GM12878 (cell line): ENCODE measurements at regions not wholly inside any gene's neighbourhood (a gene's known extent, or its start where the extent isn't known, plus 50 kb on each side); places are given as distances from the start of the nearest gene placed in this dataset.

ENCODE experiments used
- ATAC-seq: fragments of 200-7000 bp; cut with Tn5 transposase; 3 replicates; pipeline ENCODE4 v1.9.1; 2020; ENCODE audit warnings: mild to moderate bottlenecking, moderate library complexity
- BruUV-seq: library from RNA; stranded (reverse); fragments of 400-500 nt; replicated peaks from 2 replicates; lab custom pipeline; 2021; lab: Mats Ljungman, UMichigan
- CTCF ChIA-PET: fragments of 300-600 bp; sonication (Branson Sonifier 250); formaldehyde crosslinking; extraction: SDS; loops from one replicate; lab custom pipeline; 2021; ENCODE audit warnings: inconsistent platforms; lab: Yijun Ruan, JAX
- POLR2A ChIA-PET: fragments of 350-600 bp; formaldehyde crosslinking; extraction: SDS; loops from one replicate; lab custom pipeline; 2021; ENCODE audit warnings: inconsistent platforms; lab: Charles Lee
- RAD21 ChIA-PET: fragments of 300-600 bp; sonication (Branson Sonifier 250); formaldehyde crosslinking; loops from one replicate; lab custom pipeline; 2023; ENCODE audit warnings: antibody characterized with exemption; ENCODE audit not compliant: unreplicated experiment; lab: Charles Lee
- SMC1A ChIA-PET: fragments of 300-600 bp; sonication (Branson Sonifier 250); formaldehyde crosslinking; loops from one replicate; lab custom pipeline; 2023; ENCODE audit not compliant: unreplicated experiment, uncharacterized antibody; lab: Charles Lee
- DNase-seq: peaks from one replicate; pipeline ENCODE4 v3.0.0-alpha.2; 2011; ENCODE audit warnings: low read depth, low spot score
- FAIRE-seq: peaks from 3 replicates; lab custom pipeline; 2011; peaks lifted over from hg19 to GRCh38; lab: Jason Lieb, UNC
- H2AFZ ChIP-seq: 2 replicates; pipeline ENCODE4 v1.6.0; 2011; ENCODE audit warnings: low read depth, low read length, control low read depth; ENCODE audit not compliant: control insufficient read depth
- H3K27ac ChIP-seq: 2 replicates; pipeline ENCODE4 v1.5.1; 2011; ENCODE audit warnings: control low read depth; ENCODE audit not compliant: control insufficient read depth, insufficient read depth
- H3K27me3 ChIP-seq, 2 experiments: replicated peaks in 1 of 2; 2 replicates each; pipeline versions ENCODE4 v1.6.0 to v1.6.1; 2011; ENCODE audit warnings: low read length in 1 of 2; ENCODE audit not compliant: control insufficient read depth in 2 of 2, insufficient read depth in 2 of 2
- H3K36me3 ChIP-seq, 2 experiments: 2 replicates each; pipeline ENCODE4 v1.5.1; 2011; ENCODE audit warnings: low read length in 1 of 2; ENCODE audit not compliant: control insufficient read depth in 2 of 2, insufficient read depth in 2 of 2
- H3K4me1 ChIP-seq: 2 replicates; pipeline ENCODE4 v1.6.1; 2011; ENCODE audit warnings: mild to moderate bottlenecking, low read length, moderate library complexity, mixed read lengths; ENCODE audit not compliant: control insufficient read depth, insufficient read depth
- H3K4me2 ChIP-seq: 2 replicates; pipeline ENCODE4 v1.6.0; 2011; ENCODE audit warnings: control low read depth; ENCODE audit not compliant: control insufficient read depth, insufficient read depth
- H3K4me3 ChIP-seq: fragments of 200-600 bp; sonication (generic); 2 replicates; pipeline ENCODE4 v1.5.1; 2016
- H3K79me2 ChIP-seq: 2 replicates; pipeline ENCODE4 v1.6.0; 2011; ENCODE audit warnings: low read length; ENCODE audit not compliant: control insufficient read depth, insufficient read depth
- H3K9ac ChIP-seq: 2 replicates; pipeline ENCODE4 v1.8.0; 2011; ENCODE audit warnings: low read length, control low read depth, mixed read lengths; ENCODE audit not compliant: control insufficient read depth, insufficient read depth
- H3K9me3 ChIP-seq: replicated peaks from 3 replicates; pipeline ENCODE4 v1.5.1; 2011; ENCODE audit warnings: mild to moderate bottlenecking, low read length; ENCODE audit not compliant: control insufficient read depth, insufficient read depth
- H4K20me1 ChIP-seq: 2 replicates; pipeline ENCODE4 v1.6.0; 2011; ENCODE audit not compliant: control insufficient read depth, insufficient read depth
- ASH2L ChIP-seq: fragments of 300-600, 200-600 bp; sonication (generic); IDR thresholded peaks from 2 replicates; pipeline ENCODE4 v1.6.1; 2017; ENCODE audit warnings: low read depth, mild to moderate bottlenecking, borderline replicate concordance
- BCL3 ChIP-seq: IDR thresholded peaks from 2 replicates; pipeline ENCODE4 v1.6.1; 2011; ENCODE audit warnings: borderline replicate concordance, low read depth, mild to moderate bottlenecking, moderate library complexity, low read length; ENCODE audit not compliant: insufficient read depth, poor library complexity, severe bottlenecking
- EP300 ChIP-seq, 2 experiments: fragments of 150-350 bp in 1 of 2; IDR thresholded peaks; 2 replicates each; pipeline ENCODE4 v1.6.1; 2011 to 2012; ENCODE audit warnings: low read depth in 2 of 2, low read length in 2 of 2, borderline replicate concordance in 1 of 2, improper control_type of control experiment in 1 of 2, inconsistent platforms in 1 of 2; ENCODE audit not compliant: control insufficient read depth in 1 of 2
- MAX ChIP-seq: IDR thresholded peaks from 2 replicates; pipeline ENCODE4 v1.6.1; 2012; ENCODE audit warnings: low read depth, low read length, improper control_type of control experiment
- MXI1 ChIP-seq: fragments of 150-350 bp; IDR thresholded peaks from 2 replicates; pipeline ENCODE4 v1.6.1; 2011; ENCODE audit warnings: low read depth, mild to moderate bottlenecking, inconsistent platforms, low read length, improper control_type of control experiment
- MYC ChIP-seq: IDR thresholded peaks from 2 replicates; pipeline ENCODE4 v1.6.1; 2011; ENCODE audit warnings: mild to moderate bottlenecking, low read length, moderate library complexity, inconsistent platforms; ENCODE audit not compliant: insufficient read depth, insufficient replicate concordance, insufficient read length, severe bottlenecking
- SMAD1 ChIP-seq: fragments of 450-650 bp; IDR thresholded peaks from 2 replicates; pipeline ENCODE4 v1.6.1; 2018; ENCODE audit warnings: mild to moderate bottlenecking, low read depth; ENCODE audit not compliant: partially characterized antibody
- SMC3 ChIP-seq: IDR thresholded peaks from 2 replicates; pipeline ENCODE4 v1.6.1; 2011; ENCODE audit warnings: low read length, improper control_type of control experiment, borderline replicate concordance
- STAT1 ChIP-seq: fragments of 450-650 bp; conservative IDR thresholded peaks from 2 replicates; pipeline ENCODE4 v1.6.1; 2014; ENCODE audit warnings: antibody characterized with exemption, mild to moderate bottlenecking
- ZNF274 ChIP-seq: IDR thresholded peaks from one replicate; pipeline ENCODE4 v1.8.0; 2011; ENCODE audit not compliant: insufficient read length, insufficient read depth
- ZNF592 ChIP-seq: fragments of 450-650 bp; IDR thresholded peaks from 2 replicates; pipeline ENCODE4 v1.6.1; 2017; ENCODE audit warnings: mild to moderate bottlenecking, moderate library complexity
- ZZZ3 ChIP-seq: IDR thresholded peaks from 2 replicates; pipeline ENCODE4 v1.6.1; 2011; ENCODE audit warnings: low read depth; ENCODE audit not compliant: control insufficient read depth, insufficient read length
- WGBS: methylation state at CpG from one replicate; pipeline ENCODE4 v1.1.6; 2016; ENCODE audit warnings: low lambda C conversion rate; ENCODE audit not compliant: insufficient replicate concordance, insufficient coverage; ENCODE audit errors: missing lambda C conversion rate; 5-methylcytosine and 5-hydroxymethylcytosine counted together
- in situ Hi-C: fragments of 300-500 bp; cut with MboI; formaldehyde crosslinking; loops from 9 replicates; pipeline ENCODE4 v1.14.3; 2018; ENCODE audit warnings: mixed read lengths
- intact Hi-C: fragments of 100-400 bp; cut with micrococcal nuclease; formaldehyde crosslinking; loops from one replicate; pipeline ENCODE4 v1.14.2; 2022; ENCODE audit not compliant: unreplicated experiment

- CTCF ChIA-PET: no interaction called here
Measured at GRCh38 chr7:68399991-68400590, 1198.2 kb upstream of the AUTS2 start.

More at GRCh38 chr7:68399991-68400590, 1198.2 kb upstream of the AUTS2 start:
- Histone ChIP-seq H2AFZ (no peak overlapping the region), H4K20me1 (no peaks in the 10 kb centered on the region), H3K4me1 (no peaks in the 10 kb centered on the region), H3K4me3 (no peak overlapping the region), H3K9ac (no peak overlapping the region), H3K79me2 (no peaks in the 10 kb centered on the region), H3K4me2 (no peak overlapping the region), H3K27me3 (no peaks in the 10 kb centered on the region), H3K9me3 (no peaks in the 10 kb centered on the region), H3K36me3 (no peaks in the 10 kb centered on the region), H3K27ac (no peak overlapping the region)
- POLR2A ChIA-PET: no interaction called here
- in situ Hi-C loops (no loop called here), intact Hi-C loops (no loop called here)
- no TSS peak for BruUV-seq
- RAD21 ChIA-PET: no interaction called here
- TF ChIP-seq SMC3: no peak
- no peak for TF ChIP-seq MXI1
- no peak for TF ChIP-seq SMAD1
- TF ChIP-seq ZNF274: no peak
- no peak for TF ChIP-seq MYC
- TF ChIP-seq MAX: no peak
- TF ChIP-seq ZZZ3: no peak
- TF ChIP-seq EP300 (IDR thresholded peaks at IDR 0.05; ENCODE audit: borderline replicate concordance in 1 of 2, control insufficient read depth in 1 of 2, low read depth in 2 of 2, low read length in 2 of 2): no peak
- no peak for TF ChIP-seq BCL3
- TF ChIP-seq ZNF592: no peak
- no peak for TF ChIP-seq ASH2L
- no peak for TF ChIP-seq STAT1
- SMC1A ChIA-PET: no interaction called here
- FAIRE-seq (no peak), ATAC-seq (no peak), DNase-seq (no peak)
- 2% methylated on average over 6 of the region's 6 CpGs for WGBS
